DMS79 treated with DMSO at 0.1 percent for 48 hours (cell line): ENCODE measurements at regions not wholly inside any gene's neighbourhood (a gene's known extent, or its start where the extent isn't known, plus 50 kb on each side); places are given as distances from the start of the nearest gene placed in this dataset.

Experiments used
- DNase-seq: peaks from one replicate; lab custom pipeline; 2025; lab: John Stamatoyannopoulos, UW

- DNase-seq, result no peak
Observed at GRCh38 chr12:103097496-103097895, 140.0 kb downstream of the ASCL1 start.

- DNase-seq, result no peak
Observed at GRCh38 chr12:103100257-103100831, 142.9 kb downstream of the ASCL1 start.

DNA sequence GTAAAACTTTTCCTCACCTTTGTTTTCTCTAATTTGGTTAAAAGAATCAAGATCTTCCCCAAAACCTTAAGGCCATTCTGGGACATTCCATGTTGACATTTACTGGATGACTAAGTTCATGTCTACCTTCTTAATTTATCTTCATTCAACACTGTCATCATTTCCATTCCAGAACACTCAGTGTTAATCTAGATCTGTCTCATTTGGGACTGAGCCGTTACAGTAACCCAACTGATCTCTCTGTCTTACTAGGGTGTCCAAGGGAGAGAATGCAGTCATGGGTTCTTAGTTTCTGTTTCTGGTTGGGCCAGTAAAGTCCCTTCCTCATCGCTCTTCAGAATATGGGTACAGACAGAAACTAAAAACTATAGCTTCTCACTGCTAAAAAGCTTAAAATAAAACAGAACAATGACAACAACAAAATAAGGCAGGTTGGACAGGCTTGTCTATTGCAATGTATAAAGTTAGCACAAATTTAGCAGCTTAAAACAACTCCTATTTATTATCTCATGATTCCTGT, 144.8 kb downstream of the ASCL1 start:
- no peak for DNase-seq

GRCh38 chr12:103105971-103106597, 148.6 kb downstream of the ASCL1 start:
- no peak for DNase-seq

- DNase-seq, result no peak
Observed at GRCh38 chr12:103109861-103110260, 152.4 kb downstream of the ASCL1 start.

DNA sequence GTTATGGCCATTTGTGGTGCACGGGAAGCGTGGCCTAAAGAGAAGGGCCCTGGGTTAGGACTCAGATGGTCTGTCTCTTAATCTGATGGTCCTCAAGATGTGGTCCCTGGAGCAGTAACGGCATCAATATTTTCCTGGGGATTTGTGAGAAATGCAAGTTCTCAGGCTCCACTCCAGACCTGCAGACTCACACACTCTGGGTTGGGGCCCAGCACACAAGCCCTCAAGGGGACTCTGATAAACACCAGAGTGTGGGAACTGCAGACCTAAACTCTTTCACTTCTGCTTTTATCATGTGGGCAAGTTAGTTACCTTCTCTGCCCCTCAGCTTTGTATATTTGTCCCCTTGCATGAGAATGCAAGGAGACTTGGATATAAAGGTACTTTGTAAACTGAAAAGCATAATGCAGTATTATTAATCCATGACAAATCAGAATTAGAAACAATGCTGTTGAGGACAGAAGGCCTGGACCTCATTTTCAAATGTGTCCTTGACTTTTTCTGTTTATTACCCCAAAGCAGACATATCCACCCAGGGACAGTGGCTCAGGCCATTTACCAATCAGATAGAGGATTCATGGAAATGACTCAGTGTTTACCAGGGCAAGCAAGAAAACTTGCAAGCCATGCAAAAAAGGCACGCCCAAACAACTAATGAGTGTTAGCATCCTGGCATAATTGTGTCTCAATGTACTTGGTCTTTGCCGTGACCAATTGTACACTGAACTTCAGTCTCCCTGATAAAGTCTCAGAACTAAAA, 157.0 kb downstream of the ASCL1 start:
- no peak for DNase-seq

GRCh38 chr12:103128862-103129501, 171.5 kb downstream of the ASCL1 start:
- DNase-seq, result no peak

- no peak for DNase-seq
Observed at GRCh38 chr12:103130564-103130963, 173.1 kb downstream of the ASCL1 start.

DNA sequence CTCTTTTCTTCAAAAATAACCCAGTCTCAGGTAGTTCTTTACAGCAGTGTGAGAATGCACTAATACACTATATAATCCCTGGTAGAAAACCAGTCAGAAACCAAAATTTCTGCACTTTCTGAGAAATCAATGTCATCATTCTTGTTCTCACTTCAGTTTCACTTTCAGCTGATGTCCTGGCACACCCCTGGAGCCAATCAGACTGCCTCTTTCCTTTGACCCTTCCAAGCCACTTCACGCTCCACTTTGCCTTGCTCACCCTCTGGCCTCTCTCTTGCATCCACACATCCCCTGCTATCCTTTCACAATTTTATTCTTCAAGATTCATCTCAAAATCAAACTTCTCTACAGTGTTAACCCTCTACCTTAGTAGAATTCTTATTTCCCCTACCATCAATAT, 181.1 kb downstream of the ASCL1 start:
- DNase-seq, result no peak

GRCh38 chr12:103139876-103140275, 182.4 kb downstream of the ASCL1 start:
- DNase-seq, result no peak

DNA sequence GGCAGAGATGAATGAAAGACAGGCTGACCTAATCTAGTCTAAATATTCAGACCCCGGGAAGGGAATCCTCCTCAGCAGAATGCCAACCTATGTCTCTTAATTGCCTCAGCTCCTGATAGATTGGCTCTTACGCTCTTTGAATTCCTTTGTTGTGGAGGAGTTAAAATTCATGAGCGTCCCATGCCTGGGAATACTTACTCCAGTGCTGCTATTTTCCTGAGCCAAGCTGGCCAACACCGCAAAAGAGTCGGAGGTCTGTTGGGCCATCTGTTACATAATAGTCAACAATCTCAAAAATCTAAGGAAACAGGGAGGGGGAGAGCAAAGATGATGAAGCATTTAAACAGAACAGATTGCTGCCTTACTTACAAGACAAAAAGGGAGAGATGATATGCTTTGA, 182.8 kb downstream of the ASCL1 start:
- no peak for DNase-seq

DNA sequence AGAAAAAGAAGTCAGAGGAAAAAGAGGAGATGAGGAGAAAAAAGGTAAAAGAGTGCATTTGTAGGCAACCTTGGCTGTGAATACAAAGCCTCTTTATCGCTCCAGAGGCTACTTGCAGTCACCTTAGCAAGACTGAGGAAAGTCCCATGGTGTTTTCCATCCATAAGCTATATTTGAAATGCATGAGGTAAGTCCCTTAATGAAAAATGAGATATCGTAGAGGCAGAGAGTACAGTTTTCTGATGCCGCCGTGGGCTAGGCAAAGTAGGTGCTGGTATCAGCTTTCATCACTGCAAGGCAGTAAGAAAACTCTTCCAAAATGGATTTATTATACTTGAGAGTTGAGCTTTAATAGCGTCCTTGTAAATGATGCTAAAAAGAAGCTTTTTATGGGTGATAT, 186.8 kb downstream of the ASCL1 start:
- DNase-seq, result no peak

- no peak for DNase-seq
Observed at GRCh38 chr12:103160622-103161021, 203.1 kb downstream of the ASCL1 start.

- DNase-seq, result no peak
Observed at GRCh38 chr12:103161582-103162362, 204.3 kb downstream of the ASCL1 start.

DNA sequence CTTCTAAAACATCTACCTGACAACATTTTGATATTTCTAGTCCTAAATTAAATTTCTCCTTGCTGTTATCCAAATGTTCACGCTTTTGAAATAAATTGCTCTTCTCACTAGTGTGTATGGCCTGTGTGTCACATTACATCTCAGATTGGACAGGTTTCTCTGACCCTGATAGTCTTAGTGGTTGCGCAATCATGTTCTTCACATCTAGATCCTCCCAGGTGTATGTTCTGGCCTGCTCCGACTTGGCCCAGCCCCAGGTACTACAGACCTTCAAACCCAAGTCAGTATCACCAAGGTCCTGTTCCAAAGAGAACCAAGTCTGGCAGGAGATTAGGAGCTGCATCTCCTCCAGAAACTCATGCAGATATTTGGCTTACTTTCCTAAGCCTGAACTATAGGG, 209.5 kb downstream of the ASCL1 start:
- no peak for DNase-seq

DNA sequence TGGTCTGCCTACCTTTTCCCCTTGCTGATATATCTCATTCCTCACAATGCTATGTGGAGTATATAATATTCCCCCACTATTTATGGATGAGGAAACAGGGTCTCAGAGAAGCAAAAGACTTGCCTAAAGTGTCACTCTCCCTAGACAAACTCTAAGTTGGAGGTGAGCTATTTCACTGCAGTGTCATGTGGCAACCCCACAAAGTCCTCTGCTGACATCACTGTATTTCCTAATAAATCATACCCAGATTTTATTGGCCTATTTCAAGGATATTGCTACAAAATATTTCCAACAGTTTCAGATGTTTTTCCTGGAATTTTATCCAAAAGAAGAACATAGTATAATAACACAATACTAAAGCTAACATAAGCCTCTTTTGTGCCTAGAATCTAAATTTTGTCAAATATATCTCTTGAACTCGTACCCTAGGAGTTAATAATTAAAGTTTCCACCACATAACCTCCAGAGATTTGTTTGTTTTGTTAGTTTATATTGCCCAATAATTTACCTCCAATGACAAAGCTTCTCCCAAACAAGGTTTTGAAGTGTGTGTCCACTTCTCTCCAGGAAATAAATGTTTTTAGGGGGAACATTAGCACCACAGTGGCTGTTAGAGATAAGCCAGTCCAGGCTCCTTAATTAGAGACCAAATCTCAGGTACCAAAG, 215.1 kb downstream of the ASCL1 start:
- DNase-seq, result no peak

DNA sequence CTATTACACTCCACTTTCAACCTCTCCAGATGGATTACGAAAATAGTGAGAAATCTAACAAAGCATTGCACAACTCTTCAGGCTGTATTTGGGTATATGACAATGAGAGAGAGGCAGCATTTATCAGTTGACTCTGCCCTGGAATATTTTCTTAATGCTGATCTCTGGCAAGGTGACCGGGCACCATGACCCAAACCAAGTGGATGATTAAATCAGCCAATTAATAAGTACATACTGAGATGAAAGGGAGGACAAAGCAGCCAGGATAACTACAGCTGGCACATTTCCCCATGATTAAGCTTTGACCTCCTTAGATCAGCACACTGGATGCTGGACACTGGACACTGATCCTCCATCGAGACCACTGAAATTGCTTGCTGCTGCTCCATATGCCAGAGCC, 218.2 kb downstream of the ASCL1 start:
- DNase-seq, result no peak

DNA sequence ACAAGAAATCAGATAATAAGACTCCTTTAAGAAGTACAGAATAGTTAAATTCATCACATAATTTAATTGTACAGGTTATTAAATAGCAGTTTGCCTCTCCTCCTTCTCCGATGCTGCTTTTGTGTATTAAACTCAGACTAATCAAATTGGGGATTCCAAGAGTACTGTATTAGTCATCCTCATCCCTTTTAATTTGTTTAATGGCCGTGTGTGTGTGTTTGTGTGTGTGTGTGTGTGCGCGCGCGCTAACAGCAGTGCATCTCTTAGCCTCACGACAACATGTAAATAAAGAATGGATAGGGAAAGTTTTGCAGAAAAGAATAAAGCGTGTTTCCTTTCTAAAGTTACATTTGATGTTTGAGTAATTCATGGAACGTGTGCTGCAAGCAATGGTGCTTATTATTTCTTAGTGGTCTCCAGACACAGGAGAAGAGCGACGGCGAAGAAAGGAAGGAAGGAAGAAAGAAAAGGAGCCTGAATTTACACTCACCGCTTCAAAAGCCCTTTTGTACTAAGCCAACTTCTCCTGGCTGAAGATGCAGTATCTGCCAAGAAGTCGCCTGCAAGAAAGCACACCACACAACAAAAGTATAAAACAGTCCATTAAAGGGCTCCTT, 220.3 kb downstream of the ASCL1 start:
- DNase-seq, result no peak

GRCh38 chr12:103178366-103179080, 221.0 kb downstream of the ASCL1 start:
- no peak for DNase-seq
